Right lobe of liver (tissue), 6 donors: ENCODE measurements at regions not wholly inside any gene's neighbourhood (a gene's known extent, or its start where the extent isn't known, plus 50 kb on each side); places are given as distances from the start of the nearest gene placed in this dataset.

Source experiments
- ATAC-seq, 4 donors: fragments of 200-7000 bp; cut with Tn5 transposase; one replicate each; pipeline ENCODE4 v1.9.1; 2020; ENCODE audit warnings: mild to moderate bottlenecking in 4 of 4, moderate library complexity in 4 of 4
- DNase-seq, 3 donors: peaks; one replicate each; pipeline ENCODE4 v3.0.0-alpha.2; 2020
- H3K27ac ChIP-seq, 3 donors: fragments of 200-600 bp; one replicate each; pipeline ENCODE4 v1.8.0; 2022
- H3K27me3 ChIP-seq, 2 donors: fragments of 200-600 bp; one replicate each; pipeline ENCODE4 v1.8.0; 2022
- H3K36me3 ChIP-seq, 4 donors: fragments of 200-600 bp; sonication (generic) in 1 of 4; one replicate each; pipeline versions ENCODE4 v1.5.1 to v1.8.0; 2017 to 2022; ENCODE audit warnings: control low read depth in 1 of 4
- H3K4me1 ChIP-seq, 4 donors: fragments of 200-600 bp; sonication (generic) in 1 of 4; one replicate each; pipeline versions ENCODE4 v1.5.1 to v1.8.0; 2017 to 2022; ENCODE audit warnings: control low read depth in 1 of 4
- H3K4me3 ChIP-seq, 3 donors: fragments of 200-600 bp; one replicate each; pipeline ENCODE4 v1.8.0; 2022
- H3K9me3 ChIP-seq, 4 donors: fragments of 200-600 bp; sonication (generic) in 1 of 4; one replicate each; pipeline versions ENCODE4 v1.5.1 to v1.8.0; 2017 to 2022; ENCODE audit warnings: control low read depth in 1 of 4
- POLR2A ChIP-seq: fragments of 450-650 bp; IDR thresholded peaks from one replicate; pipeline ENCODE4 v1.6.1; 2017; ENCODE audit warnings: antibody characterized with exemption, mild to moderate bottlenecking
- WGBS: methylation state at CpG from one replicate; pipeline ENCODE4 v1.1.6; 2018; ENCODE audit warnings: low coverage, low lambda C conversion rate; ENCODE audit not compliant: insufficient coverage; ENCODE audit errors: missing lambda C conversion rate; 5-methylcytosine and 5-hydroxymethylcytosine counted together
- intact Hi-C, 2 donors: fragments of 100-400 bp; cut with DNase I; formaldehyde crosslinking; loops; one replicate each; pipeline versions ENCODE4 v1.11.2 to v1.14.1; 2022
- TF ChIP-seq, protein P1 (sequence below), 4 donors: fragments of 200-600 bp in 3 of 4; fragments of 450-650 bp in 1 of 4; IDR thresholded peaks; one replicate each; pipeline versions ENCODE4 v1.5.1 to v1.8.0; 2016 to 2022; ENCODE audit warnings: antibody characterized with exemption in 4 of 4, mild to moderate bottlenecking in 2 of 4
- donor health status: DM: no; HTN: yes; CAD: no.
- donor health status: DM: no; HTN: no; CAD: no.
- donor health status: DM: no; HTN: no; CAD: no.
- donor health status: DM: no; HTN: yes; CAD: no.
- donor health status: DM: no; HTN: yes; CAD: no.

DNA sequence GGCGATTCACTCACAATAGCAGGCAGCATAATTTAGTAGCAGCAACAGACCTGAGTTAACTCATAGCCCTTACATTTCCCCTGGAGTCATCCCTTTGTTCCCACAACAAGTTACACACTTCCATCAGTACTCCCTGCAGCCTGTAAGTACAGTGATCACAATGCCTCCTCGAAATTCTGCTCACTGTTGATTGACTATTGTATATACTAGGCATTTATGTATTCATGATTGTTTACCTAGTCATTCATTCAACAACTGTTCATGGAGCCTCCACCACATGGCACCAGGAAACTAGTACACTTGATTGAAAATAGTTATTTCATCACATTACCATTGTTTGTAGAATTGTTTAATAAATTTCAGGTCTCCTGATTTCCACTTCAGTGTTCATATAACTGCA lies 71.4 kb upstream of the P3H2 start:
- TF ChIP-seq, protein P1, sequence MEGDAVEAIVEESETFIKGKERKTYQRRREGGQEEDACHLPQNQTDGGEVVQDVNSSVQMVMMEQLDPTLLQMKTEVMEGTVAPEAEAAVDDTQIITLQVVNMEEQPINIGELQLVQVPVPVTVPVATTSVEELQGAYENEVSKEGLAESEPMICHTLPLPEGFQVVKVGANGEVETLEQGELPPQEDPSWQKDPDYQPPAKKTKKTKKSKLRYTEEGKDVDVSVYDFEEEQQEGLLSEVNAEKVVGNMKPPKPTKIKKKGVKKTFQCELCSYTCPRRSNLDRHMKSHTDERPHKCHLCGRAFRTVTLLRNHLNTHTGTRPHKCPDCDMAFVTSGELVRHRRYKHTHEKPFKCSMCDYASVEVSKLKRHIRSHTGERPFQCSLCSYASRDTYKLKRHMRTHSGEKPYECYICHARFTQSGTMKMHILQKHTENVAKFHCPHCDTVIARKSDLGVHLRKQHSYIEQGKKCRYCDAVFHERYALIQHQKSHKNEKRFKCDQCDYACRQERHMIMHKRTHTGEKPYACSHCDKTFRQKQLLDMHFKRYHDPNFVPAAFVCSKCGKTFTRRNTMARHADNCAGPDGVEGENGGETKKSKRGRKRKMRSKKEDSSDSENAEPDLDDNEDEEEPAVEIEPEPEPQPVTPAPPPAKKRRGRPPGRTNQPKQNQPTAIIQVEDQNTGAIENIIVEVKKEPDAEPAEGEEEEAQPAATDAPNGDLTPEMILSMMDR (IDR thresholded peaks at IDR 0.05), result no peak
- TF ChIP-seq POLR2A, result no peak
- Histone ChIP-seq H3K9me3 (no peaks in the 10 kb centered on the region), H3K4me3 (no peak overlapping the region), H3K27ac (no peak overlapping the region), H3K4me1 (no peaks in the 10 kb centered on the region), H3K27me3 (no peaks in the 10 kb centered on the region), H3K36me3 (no peaks in the 10 kb centered on the region)
- WGBS, result 46% methylated on average over 2 of the region's 2 CpGs
- DNase-seq (no peak), ATAC-seq (no peak)
- intact Hi-C loops, result no loop called here

DNA sequence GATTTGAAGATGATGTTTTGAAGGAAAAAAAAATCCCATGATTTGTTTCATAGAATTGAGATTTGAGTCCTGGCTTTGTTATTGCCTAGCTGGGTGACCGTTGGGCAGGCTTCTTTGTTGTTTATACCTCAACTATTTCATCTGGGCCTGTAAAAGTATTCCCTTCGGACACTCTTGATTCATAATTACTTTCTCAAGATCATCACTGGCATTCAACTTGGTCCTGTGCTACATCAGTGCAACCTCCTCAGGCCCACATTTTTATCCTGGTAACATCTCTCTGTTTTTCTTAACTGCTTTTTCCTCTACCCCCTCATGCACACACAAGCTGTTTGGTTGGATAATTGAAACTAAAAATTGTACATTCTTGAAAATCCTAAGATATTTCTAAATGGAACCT lies 67.5 kb upstream of the P3H2 start:
- TF ChIP-seq, protein P1 (IDR thresholded peaks at IDR 0.05), result no peak
- no peak for TF ChIP-seq POLR2A
- intact Hi-C loops, result no loop called here
- no peaks in the 10 kb centered on the region for H3K36me3 ChIP-seq
- no peak overlapping the region for H3K4me3 ChIP-seq
- H3K9me3 ChIP-seq, result no peaks in the 10 kb centered on the region
- DNase-seq (no peak), ATAC-seq (no peak)
- H3K4me1 ChIP-seq, result no peaks in the 10 kb centered on the region
- WGBS, result 83% methylated on average over 2 of the region's 2 CpGs
- H3K27ac ChIP-seq, result no peak overlapping the region
- H3K27me3 ChIP-seq, result no peaks in the 10 kb centered on the region

DNA sequence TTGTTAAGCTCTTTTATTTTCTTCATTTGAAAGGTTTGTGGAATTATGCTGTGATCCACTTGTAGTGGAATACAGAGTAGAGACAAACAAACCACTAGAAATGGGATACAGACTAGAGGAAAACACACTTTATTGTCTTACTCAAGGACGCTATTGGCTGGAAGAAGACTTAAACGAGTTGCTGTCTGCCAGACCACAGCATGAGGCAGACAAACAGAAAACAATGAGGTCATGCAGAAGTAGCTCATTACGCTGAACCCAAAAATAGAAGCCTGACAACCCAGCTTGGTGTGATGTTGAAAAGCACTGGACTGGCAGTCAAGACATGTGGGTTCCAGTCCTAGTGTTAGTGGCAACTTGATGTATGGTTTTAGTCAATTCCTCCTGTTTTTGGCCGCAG lies 62.4 kb upstream of the P3H2 start:
- no peaks in the 10 kb centered on the region for H3K27me3 ChIP-seq
- H3K4me3 ChIP-seq, result no peak overlapping the region
- no peak overlapping the region for H3K27ac ChIP-seq
- no peak for ATAC-seq
- no peaks in the 10 kb centered on the region for H3K9me3 ChIP-seq
- H3K36me3 ChIP-seq, result no peaks in the 10 kb centered on the region
- DNase-seq, result no peak
- 52% methylated on average over 4 of the region's 4 CpGs for WGBS
- no peaks in the 10 kb centered on the region for H3K4me1 ChIP-seq
- intact Hi-C loops, result no loop called here
- TF ChIP-seq, protein P1 (IDR thresholded peaks at IDR 0.05), result no peak
- TF ChIP-seq POLR2A, result no peak

DNA sequence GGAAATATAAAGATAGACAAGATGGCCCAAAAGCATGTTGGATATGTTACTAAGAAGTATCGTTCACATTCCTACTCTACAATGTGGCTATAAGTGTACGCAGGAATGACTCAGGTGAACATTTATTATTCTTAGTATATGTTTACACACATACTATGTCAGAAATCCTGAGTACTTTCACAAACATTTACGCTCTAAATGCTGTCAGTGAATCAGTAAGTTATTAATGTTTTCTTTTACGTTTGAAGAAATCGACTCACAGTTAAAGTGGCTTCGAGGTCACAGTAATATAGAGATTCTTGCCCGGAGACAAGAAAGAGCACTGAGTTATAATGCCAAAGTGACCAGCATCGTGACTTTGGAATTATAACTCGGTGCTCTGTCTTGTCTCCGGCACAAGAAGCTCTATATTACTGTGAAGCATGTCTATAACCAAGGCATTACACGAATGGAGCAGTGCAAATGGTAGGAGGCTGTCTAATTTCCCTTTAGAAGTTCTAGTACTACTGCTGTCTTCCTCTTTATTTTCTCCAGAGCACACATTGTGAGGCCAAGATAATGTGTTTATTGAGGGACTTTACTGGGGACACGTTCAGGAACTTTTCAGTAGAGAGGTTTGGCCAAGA lies 61.8 kb upstream of the P3H2 start:
- Histone ChIP-seq H3K4me3 (no peak overlapping the region), H3K27ac (no peak overlapping the region), H3K9me3 (no peaks in the 10 kb centered on the region), H3K36me3 (no peaks in the 10 kb centered on the region), H3K4me1 (no peaks in the 10 kb centered on the region), H3K27me3 (no peaks in the 10 kb centered on the region)
- no peak for ATAC-seq
- WGBS, result 71% methylated on average over 12 of the region's 12 CpGs
- no peak for TF ChIP-seq POLR2A
- TF ChIP-seq, protein P1 (IDR thresholded peaks at IDR 0.05), result no peak
- DNase-seq, result no peak
- intact Hi-C loops, result no loop called here

DNA sequence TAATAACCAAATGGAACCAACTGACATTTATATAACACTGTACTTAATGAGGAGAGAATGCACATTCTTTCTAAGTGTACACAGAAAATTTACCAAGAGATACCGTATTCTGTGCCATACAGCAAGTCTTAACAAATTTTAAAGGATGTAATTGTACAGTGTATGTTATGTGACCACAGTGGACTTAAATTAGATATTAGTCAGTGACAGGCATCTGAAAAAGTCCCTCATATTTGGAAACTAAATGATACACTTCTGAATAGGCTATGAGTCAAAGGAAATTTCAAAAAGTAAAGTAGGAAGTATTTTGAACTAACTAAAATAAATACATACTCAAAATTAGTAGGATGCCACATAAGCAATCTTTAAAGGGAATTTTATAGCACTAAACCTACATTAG lies 59.6 kb upstream of the P3H2 start:
- no peak for TF ChIP-seq POLR2A
- TF ChIP-seq, protein P1 (IDR thresholded peaks at IDR 0.05), result no peak
- Histone ChIP-seq H3K9me3 (no peaks in the 10 kb centered on the region), H3K4me1 (no peaks in the 10 kb centered on the region), H3K4me3 (no peak overlapping the region), H3K27me3 (no peaks in the 10 kb centered on the region), H3K36me3 (no peaks in the 10 kb centered on the region), H3K27ac (no peak overlapping the region)
- intact Hi-C loops, result no loop called here
- DNase-seq, result no peak
- no peak for ATAC-seq
- 39% methylated on average over 1 of the region's 1 CpG for WGBS
